H9 (cell line): ENCODE measurements at regions not wholly inside any gene's neighbourhood (a gene's known extent, or its start where the extent isn't known, plus 50 kb on each side); places are given as distances from the start of the nearest gene placed in this dataset.

Experiments
- DNase-seq: peaks from one replicate; pipeline ENCODE4 v3.0.0-alpha.2; 2017
- H2AFZ ChIP-seq: one replicate; pipeline ENCODE4 v1.6.1; 2013; ENCODE audit warnings: mild to moderate bottlenecking, low read length, control low read depth, moderate library complexity
- H2AK5ac ChIP-seq: 2 replicates; pipeline ENCODE4 v1.6.1; 2013; ENCODE audit warnings: low read length, control low read depth, mixed read lengths; ENCODE audit not compliant: insufficient read length
- H2BK120ac ChIP-seq: one replicate; pipeline ENCODE4 v1.6.1; 2013; ENCODE audit warnings: low read depth, mild to moderate bottlenecking, low read length, control low read depth, inconsistent platforms; ENCODE audit not compliant: poor library complexity, severe bottlenecking
- H2BK12ac ChIP-seq: 2 replicates; pipeline ENCODE4 v1.6.1; 2013; ENCODE audit warnings: low read length, control low read depth, mixed read lengths, low read depth; ENCODE audit not compliant: insufficient read length
- H2BK15ac ChIP-seq: 2 replicates; pipeline ENCODE4 v1.6.1; 2013; ENCODE audit warnings: low read depth, low read length, control low read depth
- H2BK20ac ChIP-seq: one replicate; pipeline ENCODE4 v1.6.1; 2013; ENCODE audit warnings: low read depth, mild to moderate bottlenecking, low read length, control low read depth, inconsistent platforms; ENCODE audit not compliant: poor library complexity, severe bottlenecking
- H2BK5ac ChIP-seq: 2 replicates; pipeline ENCODE4 v1.6.1; 2013; ENCODE audit warnings: low read length, control low read depth, mixed read lengths; ENCODE audit not compliant: insufficient read length
- H3K14ac ChIP-seq: 2 replicates; pipeline ENCODE4 v1.6.1; 2013; ENCODE audit warnings: low read length, control low read depth; ENCODE audit not compliant: insufficient read depth
- H3K18ac ChIP-seq: 2 replicates; pipeline ENCODE4 v1.6.1; 2013; ENCODE audit warnings: low read depth, mild to moderate bottlenecking, mixed read lengths, low read length, control low read depth; ENCODE audit not compliant: insufficient read length
- H3K23ac ChIP-seq: 2 replicates; pipeline ENCODE4 v1.6.1; 2013; ENCODE audit warnings: low read length, control low read depth, mixed read lengths, low read depth; ENCODE audit not compliant: insufficient read length
- H3K23me2 ChIP-seq: 2 replicates; pipeline ENCODE4 v1.6.1; 2013; ENCODE audit warnings: low read depth, mild to moderate bottlenecking, mixed read lengths, low read length, control low read depth; ENCODE audit not compliant: insufficient read length, poor library complexity, severe bottlenecking
- H3K27ac ChIP-seq: 2 replicates; pipeline ENCODE4 v1.5.1; 2013; ENCODE audit warnings: low read length, control low read depth, mixed read lengths, low read depth; ENCODE audit not compliant: insufficient read length
- H3K27me3 ChIP-seq: 2 replicates; pipeline ENCODE4 v1.6.1; 2013; ENCODE audit warnings: low read length, control low read depth, inconsistent platforms; ENCODE audit not compliant: insufficient read depth
- H3K4ac ChIP-seq: 2 replicates; pipeline ENCODE4 v1.6.1; 2013; ENCODE audit warnings: low read depth, mild to moderate bottlenecking, control low read depth, inconsistent platforms, low read length, moderate library complexity
- H3K4me1 ChIP-seq: 2 replicates; pipeline ENCODE4 v1.6.1; 2013; ENCODE audit warnings: low read length, control low read depth, inconsistent platforms; ENCODE audit not compliant: insufficient read depth
- H3K4me2 ChIP-seq: 2 replicates; pipeline ENCODE4 v1.6.1; 2013; ENCODE audit warnings: low read length, control low read depth, mixed read lengths; ENCODE audit not compliant: insufficient read length, insufficient read depth
- H3K56ac ChIP-seq: 2 replicates; pipeline ENCODE4 v1.6.1; 2013; ENCODE audit warnings: low read depth, mild to moderate bottlenecking, mixed read lengths, low read length, control low read depth; ENCODE audit not compliant: insufficient read length
- H3K79me1 ChIP-seq: 2 replicates; pipeline ENCODE4 v1.6.1; 2013; ENCODE audit warnings: low read depth, mild to moderate bottlenecking, moderate library complexity, low read length, control low read depth, inconsistent platforms; ENCODE audit not compliant: insufficient read depth, poor library complexity, severe bottlenecking
- H3K79me2 ChIP-seq: 2 replicates; pipeline ENCODE4 v1.6.1; 2013; ENCODE audit warnings: low read length, control low read depth, inconsistent platforms; ENCODE audit not compliant: insufficient read depth
- H3K9ac ChIP-seq: 2 replicates; pipeline ENCODE4 v1.6.1; 2013; ENCODE audit warnings: low read length, control low read depth, mixed read lengths; ENCODE audit not compliant: insufficient read length; ENCODE audit errors: extremely low read depth
- H3K9me3 ChIP-seq: one replicate; pipeline ENCODE4 v1.6.1; 2013; ENCODE audit warnings: low read depth, low read length, inconsistent platforms; ENCODE audit not compliant: control insufficient read depth
- H3T11ph ChIP-seq: one replicate; pipeline ENCODE4 v1.6.1; 2013; ENCODE audit warnings: mild to moderate bottlenecking, low read length, control low read depth, inconsistent platforms
- H4K20me1 ChIP-seq: one replicate; pipeline ENCODE4 v1.6.1; 2013; ENCODE audit not compliant: control insufficient read depth, insufficient read length, insufficient read depth
- H4K5ac ChIP-seq: 2 replicates; pipeline ENCODE4 v1.6.1; 2013; ENCODE audit warnings: low read depth, mild to moderate bottlenecking, mixed read lengths, low read length, control low read depth; ENCODE audit not compliant: insufficient read length
- H4K8ac ChIP-seq: replicated peaks from 2 replicates; pipeline ENCODE4 v1.6.1; 2013; ENCODE audit warnings: low read length, control low read depth, mixed read lengths, low read depth; ENCODE audit not compliant: insufficient read length
- H4K91ac ChIP-seq: 2 replicates; pipeline ENCODE4 v1.6.1; 2013; ENCODE audit warnings: low read depth, mild to moderate bottlenecking, moderate library complexity, mixed read lengths, low read length, control low read depth; ENCODE audit not compliant: insufficient read length
- H3K27ac Mint-ChIP-seq, 3 experiments: 2 replicates in 2 of 3; 3 replicates in 1 of 3; pipeline ENCODE4 v1.8.0; 2020 to 2021; ENCODE audit warnings: mixed read lengths in 3 of 3, mild to moderate bottlenecking in 1 of 3, moderate library complexity in 1 of 3
- H3K27me3 Mint-ChIP-seq: 2 replicates; pipeline ENCODE4 v1.8.0; 2021; ENCODE audit warnings: low read depth, mild to moderate bottlenecking, moderate library complexity, mixed read lengths
- H3K36me3 Mint-ChIP-seq, 3 experiments: 2 replicates in 2 of 3; 3 replicates in 1 of 3; pipeline ENCODE4 v1.8.0; 2020 to 2021; ENCODE audit warnings: low read depth in 3 of 3, mixed read lengths in 3 of 3; ENCODE audit not compliant: insufficient read depth in 1 of 3
- H3K4me1 Mint-ChIP-seq, 2 experiments: 2 replicates each; pipeline ENCODE4 v1.8.0; 2020; ENCODE audit warnings: mixed read lengths in 2 of 2
- H3K4me3 Mint-ChIP-seq, 2 experiments: 2 replicates in 1 of 2; 3 replicates in 1 of 2; pipeline ENCODE4 v1.8.0; 2020 to 2021; ENCODE audit warnings: mild to moderate bottlenecking in 2 of 2, mixed read lengths in 2 of 2, moderate library complexity in 1 of 2
- H3K9me3 Mint-ChIP-seq, 2 experiments: 2 replicates in 1 of 2; 3 replicates in 1 of 2; pipeline ENCODE4 v1.8.0; 2020; ENCODE audit warnings: mild to moderate bottlenecking in 2 of 2, mixed read lengths in 2 of 2, moderate library complexity in 1 of 2
- WGBS: extraction: QIAGEN DNeasy Blood & Tissue Kit; methylation state at CpG from one replicate; pipeline ENCODE4 v1.1.7; 2013; ENCODE audit warnings: missing lambda C conversion rate, low lambda C conversion rate, mixed read lengths; ENCODE audit not compliant: insufficient read length; ENCODE audit errors: extremely low coverage; 5-methylcytosine and 5-hydroxymethylcytosine counted together
- TF ChIP-seq, protein P1 (sequence below): fragments of 200-600 bp; sonication (generic); conservative IDR thresholded peaks from 3 replicates; pipeline ENCODE4 v1.8.0; 2021; ENCODE audit warnings: antibody characterized with exemption, mild to moderate bottlenecking

DNA sequence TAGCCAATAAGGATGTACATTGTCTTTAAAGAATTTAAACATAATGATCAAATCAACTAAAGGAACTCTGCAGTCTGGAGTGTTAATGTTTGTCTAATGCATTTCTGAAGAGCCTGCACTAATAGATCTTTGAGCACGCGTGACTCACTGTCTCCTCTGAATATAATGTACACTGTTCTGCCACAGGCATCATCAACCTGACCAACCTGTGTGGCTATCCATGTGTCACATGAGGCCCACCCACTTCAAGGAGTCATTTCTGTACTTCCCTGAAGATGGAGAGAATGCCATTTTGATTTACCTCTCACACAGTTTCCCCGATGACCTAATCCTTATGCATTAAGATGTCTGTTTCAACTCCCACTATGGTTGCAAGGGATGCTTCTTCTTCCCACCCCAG is 434.0 kb upstream of the SPHKAP start:
- Histone ChIP-seq H3K4ac (no peak overlapping the region), H4K91ac (no peak overlapping the region), H2AFZ (no peak overlapping the region), H3K18ac (no peak overlapping the region), H3K4me1 (no peaks in the 10 kb centered on the region), H2BK12ac (no peak overlapping the region), H3K9me3 (no peaks in the 10 kb centered on the region), H4K20me1 (no peaks in the 10 kb centered on the region), H3K23ac (no peak overlapping the region), H3K79me1 (no peaks in the 10 kb centered on the region), H3K27me3 (no peaks in the 10 kb centered on the region), H3K9ac (no peak overlapping the region), H4K5ac (no peak overlapping the region), H3K56ac (no peak overlapping the region), H2BK5ac (no peak overlapping the region), H3T11ph (no peak overlapping the region), H3K79me2 (no peaks in the 10 kb centered on the region), H2BK120ac (no peak overlapping the region), H2BK15ac (no peak overlapping the region), H3K14ac (no peak overlapping the region), H2BK20ac (no peak overlapping the region), H3K4me2 (no peak overlapping the region), H2AK5ac (no peak overlapping the region), H3K27ac (no peak overlapping the region), H4K8ac (no peak overlapping the region), H3K23me2 (no peaks in the 10 kb centered on the region)
- peaks cover 0 to 3% of the 10 kb centered on the region in 2 experiments; a peak in 1 of 5 replicates for H3K9me3 Mint-ChIP-seq
- H3K27ac Mint-ChIP-seq, result no peak overlapping the region
- no peak overlapping the region for H3K4me3 Mint-ChIP-seq
- peaks cover 0 to 2% (median 0%) of the 10 kb centered on the region in 3 experiments; a peak in 2 of 7 replicates for H3K36me3 Mint-ChIP-seq
- H3K4me1 Mint-ChIP-seq, result no peaks in the 10 kb centered on the region
- WGBS, result no CpG with 5 or more reads among the region's 3 CpGs
- no peaks in the 10 kb centered on the region for H3K27me3 Mint-ChIP-seq
- TF ChIP-seq, protein P1, sequence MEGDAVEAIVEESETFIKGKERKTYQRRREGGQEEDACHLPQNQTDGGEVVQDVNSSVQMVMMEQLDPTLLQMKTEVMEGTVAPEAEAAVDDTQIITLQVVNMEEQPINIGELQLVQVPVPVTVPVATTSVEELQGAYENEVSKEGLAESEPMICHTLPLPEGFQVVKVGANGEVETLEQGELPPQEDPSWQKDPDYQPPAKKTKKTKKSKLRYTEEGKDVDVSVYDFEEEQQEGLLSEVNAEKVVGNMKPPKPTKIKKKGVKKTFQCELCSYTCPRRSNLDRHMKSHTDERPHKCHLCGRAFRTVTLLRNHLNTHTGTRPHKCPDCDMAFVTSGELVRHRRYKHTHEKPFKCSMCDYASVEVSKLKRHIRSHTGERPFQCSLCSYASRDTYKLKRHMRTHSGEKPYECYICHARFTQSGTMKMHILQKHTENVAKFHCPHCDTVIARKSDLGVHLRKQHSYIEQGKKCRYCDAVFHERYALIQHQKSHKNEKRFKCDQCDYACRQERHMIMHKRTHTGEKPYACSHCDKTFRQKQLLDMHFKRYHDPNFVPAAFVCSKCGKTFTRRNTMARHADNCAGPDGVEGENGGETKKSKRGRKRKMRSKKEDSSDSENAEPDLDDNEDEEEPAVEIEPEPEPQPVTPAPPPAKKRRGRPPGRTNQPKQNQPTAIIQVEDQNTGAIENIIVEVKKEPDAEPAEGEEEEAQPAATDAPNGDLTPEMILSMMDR, result no peak
- DNase-seq, result no peak
